GM12801 (cell line): ENCODE measurements at regions not wholly inside any gene's neighbourhood (a gene's known extent, or its start where the extent isn't known, plus 50 kb on each side); places are given as distances from the start of the nearest gene placed in this dataset.

Experiments
- TF ChIP-seq, protein P1 (sequence below): IDR thresholded peaks from one replicate; pipeline ENCODE4 v1.5.1; 2011; ENCODE audit warnings: control low read depth; ENCODE audit not compliant: insufficient read length; ENCODE audit errors: extremely low read depth

DNA sequence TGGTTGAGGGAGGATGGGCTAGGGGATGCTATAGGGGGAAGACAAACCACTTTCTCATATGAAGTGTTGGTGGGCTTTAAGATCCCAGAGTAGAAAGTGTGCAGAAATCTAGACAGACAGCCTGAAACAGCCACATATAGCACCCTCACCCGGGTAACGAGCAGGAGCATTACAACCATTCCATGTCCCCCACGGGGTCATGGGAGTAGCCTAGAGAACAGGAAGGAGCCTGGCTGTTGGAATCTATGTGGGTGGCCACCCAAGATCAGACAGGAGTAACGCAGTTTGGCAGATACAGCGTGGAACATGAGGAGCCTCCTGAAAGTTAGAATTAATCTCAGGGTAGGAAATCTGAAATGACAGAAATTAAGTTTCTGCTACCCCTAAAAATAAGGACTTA lies 146.1 kb upstream of the RAI14 start:
- TF ChIP-seq, protein P1, sequence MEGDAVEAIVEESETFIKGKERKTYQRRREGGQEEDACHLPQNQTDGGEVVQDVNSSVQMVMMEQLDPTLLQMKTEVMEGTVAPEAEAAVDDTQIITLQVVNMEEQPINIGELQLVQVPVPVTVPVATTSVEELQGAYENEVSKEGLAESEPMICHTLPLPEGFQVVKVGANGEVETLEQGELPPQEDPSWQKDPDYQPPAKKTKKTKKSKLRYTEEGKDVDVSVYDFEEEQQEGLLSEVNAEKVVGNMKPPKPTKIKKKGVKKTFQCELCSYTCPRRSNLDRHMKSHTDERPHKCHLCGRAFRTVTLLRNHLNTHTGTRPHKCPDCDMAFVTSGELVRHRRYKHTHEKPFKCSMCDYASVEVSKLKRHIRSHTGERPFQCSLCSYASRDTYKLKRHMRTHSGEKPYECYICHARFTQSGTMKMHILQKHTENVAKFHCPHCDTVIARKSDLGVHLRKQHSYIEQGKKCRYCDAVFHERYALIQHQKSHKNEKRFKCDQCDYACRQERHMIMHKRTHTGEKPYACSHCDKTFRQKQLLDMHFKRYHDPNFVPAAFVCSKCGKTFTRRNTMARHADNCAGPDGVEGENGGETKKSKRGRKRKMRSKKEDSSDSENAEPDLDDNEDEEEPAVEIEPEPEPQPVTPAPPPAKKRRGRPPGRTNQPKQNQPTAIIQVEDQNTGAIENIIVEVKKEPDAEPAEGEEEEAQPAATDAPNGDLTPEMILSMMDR: no peak

DNA sequence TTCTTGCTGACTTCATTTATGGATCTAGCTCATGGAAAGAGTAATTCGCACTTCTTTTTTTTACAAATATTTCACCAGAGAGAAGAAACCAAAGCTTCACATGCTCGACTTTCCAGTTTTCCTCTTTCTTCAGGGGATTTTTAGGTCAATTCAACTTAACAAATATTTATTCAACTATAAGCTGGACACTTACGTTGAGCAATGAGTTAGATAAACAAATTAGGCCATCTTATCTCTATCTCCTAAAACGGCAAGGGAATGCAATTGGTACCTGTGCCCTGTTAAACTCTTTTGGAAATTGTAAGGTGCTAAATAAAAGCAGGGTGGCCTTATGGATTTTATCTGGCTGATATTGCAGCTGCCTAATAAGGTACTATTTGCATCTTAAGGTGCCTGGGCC lies 145.1 kb upstream of the RAI14 start:
- TF ChIP-seq, protein P1: no peak

DNA sequence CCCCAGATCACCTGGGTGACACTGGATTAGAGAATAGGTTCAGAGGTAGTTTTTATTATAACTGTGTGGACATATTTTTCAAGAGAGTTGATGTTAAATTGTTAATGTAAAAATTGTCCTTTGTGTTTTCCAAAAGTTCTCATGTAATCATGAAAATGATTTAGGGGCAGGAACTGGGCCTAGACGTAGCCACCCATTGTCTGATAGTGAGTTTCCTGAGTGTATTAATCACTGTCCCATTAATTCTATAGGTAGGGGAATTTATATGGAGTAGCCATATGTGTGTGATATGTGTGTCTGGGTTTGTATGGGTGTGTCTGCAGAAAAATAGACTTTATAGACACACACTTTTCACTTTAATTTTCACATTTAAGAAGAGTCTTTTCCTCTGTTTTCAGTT lies 144.6 kb upstream of the RAI14 start:
- TF ChIP-seq, protein P1: no peak

DNA sequence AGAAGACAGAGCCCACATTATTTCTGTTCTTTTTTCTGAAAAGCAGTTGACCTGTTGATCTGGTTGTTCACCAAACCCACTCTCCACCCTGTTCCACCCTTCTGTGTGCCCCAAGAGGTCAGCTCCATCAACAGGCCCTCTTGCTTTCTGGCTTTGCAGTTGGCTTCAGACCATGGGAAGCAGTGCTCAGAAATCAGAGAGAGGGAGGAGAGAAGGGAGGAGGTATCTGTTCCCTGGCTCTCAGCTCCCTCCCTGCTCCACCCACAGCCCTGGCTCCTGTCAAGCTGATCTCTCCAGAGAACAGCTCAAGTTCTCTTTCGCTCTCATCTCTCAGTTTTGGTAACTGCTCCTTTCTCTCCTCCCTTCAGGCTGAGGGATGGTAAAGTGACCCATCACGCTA lies 144.2 kb upstream of the RAI14 start:
- TF ChIP-seq, protein P1: no peak

DNA sequence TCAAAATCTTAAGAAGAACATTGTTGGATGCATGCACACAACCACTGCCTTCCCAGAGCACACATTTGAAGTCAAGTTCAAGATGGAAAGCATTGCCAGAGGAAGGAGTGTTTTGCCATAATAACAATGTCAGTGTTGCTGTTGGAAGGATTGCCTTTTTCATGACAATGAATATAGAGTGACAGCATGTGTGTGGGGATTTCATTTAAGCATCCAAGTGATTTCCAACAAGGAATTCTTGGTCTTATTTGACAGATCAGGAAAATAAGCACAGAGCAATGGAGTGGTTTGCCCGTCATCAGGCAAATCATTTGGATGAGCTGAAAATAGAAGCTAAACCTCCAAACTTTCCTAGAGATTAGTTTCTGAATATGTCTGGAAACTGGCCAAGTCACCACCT lies 140.0 kb upstream of the RAI14 start:
- TF ChIP-seq, protein P1: no peak

DNA sequence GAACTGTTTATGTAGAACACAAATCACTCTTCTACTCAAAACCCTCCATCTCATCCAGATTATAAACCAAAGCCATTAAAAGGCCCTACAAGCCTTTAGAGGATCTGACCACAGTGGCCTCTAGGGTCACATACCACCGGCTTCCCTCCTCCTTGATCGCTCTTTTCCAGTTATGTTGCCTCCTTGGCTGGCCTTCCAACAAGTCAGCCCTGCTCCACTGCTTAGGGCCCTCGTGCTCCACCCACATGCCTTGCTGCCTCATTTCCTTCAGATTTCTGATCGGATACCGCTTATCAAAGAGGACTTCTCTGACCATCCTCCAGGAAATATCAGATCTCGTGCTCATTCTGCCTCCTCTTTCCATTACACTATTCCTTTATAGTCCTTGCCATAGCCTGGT lies 139.4 kb upstream of the RAI14 start:
- TF ChIP-seq, protein P1: no peak

DNA sequence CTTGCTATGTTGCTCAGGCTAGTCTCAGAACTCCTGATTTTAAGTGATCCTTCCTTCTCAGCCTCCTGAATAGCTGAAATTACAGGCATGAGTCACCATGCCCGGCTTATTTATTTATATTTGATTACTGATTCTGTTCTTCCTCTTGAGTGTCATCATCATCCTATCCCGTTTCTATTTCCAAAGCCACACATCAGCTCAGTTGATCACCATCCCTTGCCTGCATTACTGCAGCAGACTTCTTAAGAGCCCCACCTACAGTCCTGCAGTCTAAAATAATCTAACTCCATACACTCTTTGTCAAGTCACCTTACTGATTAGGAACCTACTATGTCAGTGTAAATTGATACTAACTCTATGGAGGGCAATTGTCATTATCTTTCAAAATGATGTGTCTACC lies 138.9 kb upstream of the RAI14 start:
- TF ChIP-seq, protein P1: no peak
